ENCODE measurements at regions not wholly inside any gene's neighbourhood (a gene's known extent, or its start where the extent isn't known, plus 50 kb on each side); places are given as distances from the start of the nearest gene placed in this dataset.

DNA sequence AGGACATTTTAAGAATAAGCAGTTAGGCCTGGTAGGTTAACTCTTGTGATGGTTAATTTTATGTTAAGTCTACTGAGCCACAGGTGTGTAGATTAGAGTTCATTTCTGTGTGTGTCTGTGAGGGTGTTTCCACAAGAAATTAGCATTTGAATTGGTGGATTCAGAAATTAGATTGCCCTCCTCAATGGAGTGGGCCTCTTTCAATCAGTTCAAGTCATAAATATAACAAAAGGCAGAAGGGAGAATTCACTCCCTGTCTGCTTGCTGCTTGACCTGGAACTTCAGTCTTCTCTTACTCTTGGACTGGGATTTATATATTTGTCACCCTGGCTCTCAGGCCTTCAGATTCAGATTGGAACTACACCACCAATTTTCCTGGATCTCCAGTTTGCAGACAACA, 55.3 kb upstream of the POM121L12 start:
- TF ChIP-seq, protein P1, sequence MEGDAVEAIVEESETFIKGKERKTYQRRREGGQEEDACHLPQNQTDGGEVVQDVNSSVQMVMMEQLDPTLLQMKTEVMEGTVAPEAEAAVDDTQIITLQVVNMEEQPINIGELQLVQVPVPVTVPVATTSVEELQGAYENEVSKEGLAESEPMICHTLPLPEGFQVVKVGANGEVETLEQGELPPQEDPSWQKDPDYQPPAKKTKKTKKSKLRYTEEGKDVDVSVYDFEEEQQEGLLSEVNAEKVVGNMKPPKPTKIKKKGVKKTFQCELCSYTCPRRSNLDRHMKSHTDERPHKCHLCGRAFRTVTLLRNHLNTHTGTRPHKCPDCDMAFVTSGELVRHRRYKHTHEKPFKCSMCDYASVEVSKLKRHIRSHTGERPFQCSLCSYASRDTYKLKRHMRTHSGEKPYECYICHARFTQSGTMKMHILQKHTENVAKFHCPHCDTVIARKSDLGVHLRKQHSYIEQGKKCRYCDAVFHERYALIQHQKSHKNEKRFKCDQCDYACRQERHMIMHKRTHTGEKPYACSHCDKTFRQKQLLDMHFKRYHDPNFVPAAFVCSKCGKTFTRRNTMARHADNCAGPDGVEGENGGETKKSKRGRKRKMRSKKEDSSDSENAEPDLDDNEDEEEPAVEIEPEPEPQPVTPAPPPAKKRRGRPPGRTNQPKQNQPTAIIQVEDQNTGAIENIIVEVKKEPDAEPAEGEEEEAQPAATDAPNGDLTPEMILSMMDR (IDR thresholded peaks at IDR 0.05) = no peak

DNA sequence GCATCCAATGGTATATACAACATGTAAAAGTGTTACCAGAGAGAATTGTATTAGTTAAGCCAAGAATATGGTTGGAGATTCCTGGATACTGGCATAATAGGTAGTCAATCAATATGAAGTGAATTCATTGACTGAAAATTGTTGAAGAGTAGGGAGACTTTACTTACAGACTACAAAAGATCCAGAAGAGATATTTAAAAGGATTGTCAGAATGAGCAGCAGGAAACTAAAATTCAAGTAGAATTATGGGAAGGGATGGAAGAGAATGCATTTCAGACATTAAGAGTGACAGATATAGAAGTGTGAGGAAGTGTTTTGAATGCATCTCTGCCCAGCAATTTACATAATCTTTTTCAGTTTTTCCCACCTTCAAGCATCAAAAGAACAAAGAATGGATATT, 62.3 kb upstream of the POM121L12 start:
- TF ChIP-seq, protein P1 (IDR thresholded peaks at IDR 0.05) = no peak

DNA sequence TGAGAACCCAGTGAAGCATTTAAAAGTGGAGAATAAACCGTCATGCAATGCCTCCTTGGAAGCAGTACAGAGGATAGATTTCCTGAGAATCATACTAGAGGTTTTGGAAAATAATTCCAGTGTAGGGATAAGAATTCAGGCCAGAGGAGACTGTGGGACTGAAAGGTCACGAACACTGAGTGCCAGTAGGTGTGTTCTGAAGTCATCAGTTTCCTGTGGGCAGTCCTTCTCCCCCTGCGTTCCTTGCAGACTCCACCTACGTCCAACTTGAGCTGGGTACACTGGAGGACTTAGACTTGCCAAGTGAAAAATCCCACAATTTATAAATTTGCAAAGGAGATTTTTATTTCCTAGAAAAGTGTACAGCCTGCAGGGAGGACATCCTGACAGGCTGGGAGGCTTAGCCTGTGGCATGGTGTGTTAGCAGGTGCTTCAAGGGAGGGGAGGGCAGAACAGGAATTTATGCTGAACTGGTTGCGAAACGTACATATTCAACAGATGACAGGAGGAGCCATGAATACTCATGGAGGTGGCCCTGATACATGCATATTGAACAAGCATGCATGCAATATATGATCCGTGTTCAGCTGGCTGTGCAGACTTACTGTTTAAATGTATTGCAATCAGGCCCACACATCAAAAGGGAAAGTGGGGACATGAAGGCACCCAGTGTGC, 72.9 kb upstream of the POM121L12 start:
- TF ChIP-seq, protein P1 (IDR thresholded peaks at IDR 0.05) = no peak

DNA sequence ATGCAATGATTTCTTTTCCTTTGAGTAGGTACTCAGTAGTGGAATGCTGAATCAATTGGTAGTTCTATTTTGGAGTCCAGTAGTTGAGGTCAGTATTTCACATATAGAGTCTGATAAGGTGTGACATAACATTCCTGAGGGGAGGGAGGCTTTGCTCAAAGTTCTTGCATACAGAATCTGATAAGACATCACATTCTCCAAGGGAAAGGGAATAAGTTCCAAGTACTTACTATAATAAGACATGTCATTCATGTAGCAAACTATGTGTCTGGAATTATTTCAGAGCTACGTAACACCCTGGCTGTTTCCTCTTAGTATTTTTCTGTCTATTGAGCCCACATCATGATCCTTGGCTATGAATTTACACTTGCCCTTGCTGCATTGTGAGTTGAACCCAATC, 74.3 kb upstream of the POM121L12 start:
- TF ChIP-seq, protein P1 (IDR thresholded peaks at IDR 0.05) = no peak

DNA sequence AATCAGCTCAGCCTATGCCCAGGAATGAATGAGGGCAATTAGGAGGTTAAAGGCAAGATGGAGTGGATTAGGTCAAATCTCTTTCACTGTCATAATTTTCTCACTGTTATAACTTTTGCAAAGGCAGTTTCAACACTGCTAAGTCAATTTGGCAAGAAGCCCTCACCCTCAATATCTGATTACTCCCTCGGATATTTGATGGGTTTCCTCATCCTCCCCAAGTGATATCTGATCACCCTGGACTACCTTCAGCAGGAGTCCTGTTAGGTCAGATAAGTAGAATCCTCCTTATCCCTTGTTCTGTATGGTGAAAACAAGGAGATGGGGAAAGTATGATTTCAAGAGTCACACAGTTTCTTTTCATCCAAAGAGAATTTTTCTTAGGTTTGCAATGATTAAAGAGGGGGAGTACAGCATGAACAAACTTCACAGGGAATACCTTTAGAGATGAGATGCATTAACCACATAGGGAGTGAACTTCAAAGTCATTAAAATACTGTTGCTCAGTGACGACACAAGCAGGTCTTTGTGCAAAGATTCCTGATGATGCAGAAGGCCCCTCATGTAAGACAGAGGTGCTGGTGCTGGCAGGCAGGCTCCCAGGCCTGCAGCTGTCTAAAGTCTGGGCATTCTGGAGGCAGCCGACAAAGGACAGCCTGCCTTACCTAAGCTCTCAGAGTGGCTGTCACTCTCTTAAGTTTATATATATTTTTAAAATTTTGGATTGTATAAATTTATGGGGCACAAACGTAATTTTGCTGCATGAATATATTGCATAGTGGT, 75.4 kb upstream of the POM121L12 start:
- TF ChIP-seq, protein P1 (IDR thresholded peaks at IDR 0.05) = no peak

DNA sequence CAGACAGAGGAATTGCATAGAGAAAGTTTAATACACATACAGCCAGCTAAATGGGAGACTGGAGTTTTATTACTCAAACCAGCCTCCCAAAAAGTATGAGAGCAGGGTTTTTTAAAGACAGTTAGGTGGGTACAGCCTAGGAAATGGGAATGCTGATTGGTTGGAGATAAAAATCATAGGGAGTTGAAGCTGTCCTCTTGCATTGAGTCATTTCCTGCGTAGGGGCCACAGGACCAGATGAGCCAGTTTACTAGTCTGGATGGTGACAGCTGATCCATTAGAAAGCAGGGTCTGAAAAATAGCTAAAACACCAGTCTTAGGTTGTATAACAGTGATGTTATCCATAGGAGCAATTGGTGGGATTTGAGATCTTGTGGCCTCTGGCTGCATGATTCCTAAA, 76.1 kb upstream of the POM121L12 start:
- TF ChIP-seq, protein P1 (IDR thresholded peaks at IDR 0.05) = no peak

DNA sequence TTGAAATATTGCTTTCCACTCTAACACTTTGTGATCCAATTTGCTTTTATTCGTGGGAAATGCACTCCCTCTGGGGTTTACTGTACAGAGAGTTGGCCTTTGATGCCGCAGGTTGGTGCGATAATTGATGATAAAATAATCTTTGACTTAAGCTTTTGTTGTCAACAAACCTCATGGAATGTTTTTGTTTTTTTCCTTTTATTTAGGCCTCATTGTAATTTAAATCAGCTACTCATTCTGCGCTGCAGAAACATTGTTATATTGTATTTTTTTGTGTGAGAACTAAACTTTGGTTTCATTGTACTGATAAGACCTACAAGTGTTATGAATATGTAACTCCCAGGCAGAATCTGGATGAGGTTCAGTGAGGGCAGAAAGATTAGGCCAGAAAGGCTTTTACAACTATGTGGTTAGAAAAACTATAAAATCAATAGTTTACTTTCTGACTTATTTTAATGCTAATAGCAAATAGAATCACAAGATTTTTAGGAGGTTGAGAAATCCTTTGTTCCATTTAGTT, 76.8 kb upstream of the POM121L12 start:
- TF ChIP-seq, protein P1 (IDR thresholded peaks at IDR 0.05) = no peak

Data from LNCAP (cell line).